DND-41 (cell line): ENCODE measurements at regions not wholly inside any gene's neighbourhood (a gene's known extent, or its start where the extent isn't known, plus 50 kb on each side); places are given as distances from the start of the nearest gene placed in this dataset.

Experiments
- ATAC-seq: fragments of 200-7000 bp; cut with Tn5 transposase; 3 replicates; pipeline ENCODE4 v1.9.1; 2021; ENCODE audit warnings: low read depth; ENCODE audit not compliant: insufficient read depth
- DNase-seq: peaks from one replicate; pipeline ENCODE4 v3.0.0-alpha.2; 2020
- H2AFZ ChIP-seq: 2 replicates; pipeline ENCODE4 v1.6.0; 2012; ENCODE audit warnings: low read depth, low read length
- H3K27ac ChIP-seq: 2 replicates; pipeline ENCODE4 v1.5.1; 2012; ENCODE audit warnings: low read length, inconsistent platforms
- H3K27me3 ChIP-seq: fragments of 200-600 bp; sonication (generic); 2 replicates; pipeline ENCODE4 v1.6.0; 2012; ENCODE audit warnings: low read length, mild to moderate bottlenecking, inconsistent platforms; ENCODE audit not compliant: insufficient read depth, poor library complexity
- H3K36me3 ChIP-seq: 2 replicates; pipeline ENCODE4 v1.5.1; 2012; ENCODE audit warnings: low read length, inconsistent platforms; ENCODE audit not compliant: insufficient read depth
- H3K4me1 ChIP-seq: 2 replicates; pipeline ENCODE4 v1.5.1; 2012; ENCODE audit warnings: mild to moderate bottlenecking, low read length; ENCODE audit not compliant: insufficient read depth
- H3K4me2 ChIP-seq: 2 replicates; pipeline ENCODE4 v1.6.0; 2012; ENCODE audit warnings: mild to moderate bottlenecking, moderate library complexity, low read length, inconsistent platforms; ENCODE audit not compliant: insufficient read depth
- H3K4me3 ChIP-seq, 2 experiments: fragments of 200-600 bp in 1 of 2; shearing (Covaris generic) in 1 of 2; 2 replicates each; pipeline ENCODE4 v1.5.1; 2012 to 2016; ENCODE audit warnings: inconsistent platforms in 2 of 2, low read length in 2 of 2, mild to moderate bottlenecking in 2 of 2, low read depth in 1 of 2, moderate library complexity in 1 of 2
- H3K79me2 ChIP-seq: 2 replicates; pipeline ENCODE4 v1.6.0; 2012; ENCODE audit warnings: low read length, inconsistent platforms; ENCODE audit not compliant: insufficient read depth
- H3K9ac ChIP-seq: 2 replicates; pipeline ENCODE4 v1.6.0; 2012; ENCODE audit warnings: low read depth, mild to moderate bottlenecking, inconsistent platforms, low read length, moderate library complexity
- H3K9me3 ChIP-seq: 2 replicates; pipeline ENCODE4 v1.5.1; 2012; ENCODE audit warnings: low read length, moderate library complexity, mild to moderate bottlenecking, inconsistent platforms; ENCODE audit not compliant: insufficient read depth, severe bottlenecking
- H4K20me1 ChIP-seq: 2 replicates; pipeline ENCODE4 v1.6.0; 2012; ENCODE audit warnings: low read length; ENCODE audit not compliant: insufficient read depth
- CTCF ChIP-seq: IDR thresholded peaks from 2 replicates; pipeline ENCODE4 v1.5.1; 2012; ENCODE audit warnings: borderline replicate concordance, low read length, moderate library complexity, mild to moderate bottlenecking; ENCODE audit not compliant: poor library complexity, severe bottlenecking; ENCODE audit errors: extremely low read depth
- EZH2 ChIP-seq: IDR thresholded peaks from 3 replicates; pipeline ENCODE4 v1.6.1; 2012; ENCODE audit warnings: borderline replicate concordance, low read depth, mild to moderate bottlenecking, moderate library complexity, low read length, inconsistent platforms; ENCODE audit not compliant: severe bottlenecking

- no peak overlapping the region for H3K9ac ChIP-seq
- H3K4me3 ChIP-seq: no peak overlapping the region
- DNase-seq: no peak
- H3K27me3 ChIP-seq: no peaks in the 10 kb centered on the region
- no peaks in the 10 kb centered on the region for H4K20me1 ChIP-seq
- no peak overlapping the region for H2AFZ ChIP-seq
- H3K79me2 ChIP-seq: no peaks in the 10 kb centered on the region
- H3K4me2 ChIP-seq: no peak overlapping the region
- no peak overlapping the region for H3K27ac ChIP-seq
- H3K9me3 ChIP-seq: no peaks in the 10 kb centered on the region
- no peak for ATAC-seq
- no peaks in the 10 kb centered on the region for H3K36me3 ChIP-seq
- TF ChIP-seq EZH2 (no peak), CTCF (no peak)
- H3K4me1 ChIP-seq: no peaks in the 10 kb centered on the region
Measured at GRCh38 chr22:47610281-47610680, 847.8 kb downstream of the TBC1D22A start.

- no peaks in the 10 kb centered on the region for H3K4me1 ChIP-seq
- no peak overlapping the region for H2AFZ ChIP-seq
- no peaks in the 10 kb centered on the region for H4K20me1 ChIP-seq
- H3K27me3 ChIP-seq: no peaks in the 10 kb centered on the region
- no peaks in the 10 kb centered on the region for H3K36me3 ChIP-seq
- H3K9me3 ChIP-seq: no peaks in the 10 kb centered on the region
- no peak for ATAC-seq
- no peak overlapping the region for H3K4me2 ChIP-seq
- H3K4me3 ChIP-seq: no peak overlapping the region
- H3K27ac ChIP-seq: no peak overlapping the region
- no peak for DNase-seq
- no peaks in the 10 kb centered on the region for H3K79me2 ChIP-seq
- H3K9ac ChIP-seq: no peak overlapping the region
- TF ChIP-seq CTCF: no peak
Measured at GRCh38 chr22:47609653-47610052, 847.2 kb downstream of the TBC1D22A start.

GRCh38 chr22:47608421-47608820 lies 846.0 kb downstream of the TBC1D22A start:
- DNase-seq (no peak), ATAC-seq (no peak)
- no peaks in the 10 kb centered on the region for H3K27me3 ChIP-seq
- no peak overlapping the region for H3K27ac ChIP-seq
- H4K20me1 ChIP-seq: no peaks in the 10 kb centered on the region
- H3K9me3 ChIP-seq: no peaks in the 10 kb centered on the region
- no peak overlapping the region for H3K4me3 ChIP-seq
- no peak overlapping the region for H2AFZ ChIP-seq
- TF ChIP-seq EZH2 (no peak), CTCF (no peak)
- no peak overlapping the region for H3K4me2 ChIP-seq
- no peaks in the 10 kb centered on the region for H3K36me3 ChIP-seq
- no peak overlapping the region for H3K9ac ChIP-seq
- H3K4me1 ChIP-seq: no peaks in the 10 kb centered on the region
- no peaks in the 10 kb centered on the region for H3K79me2 ChIP-seq

- TF ChIP-seq EZH2: no peak
- no peak for TF ChIP-seq CTCF
Measured at GRCh38 chr22:47607486-47607885, 845.0 kb downstream of the TBC1D22A start.

More at GRCh38 chr22:47607486-47607885, 845.0 kb downstream of the TBC1D22A start:
- Histone ChIP-seq H3K36me3 (no peaks in the 10 kb centered on the region), H3K4me1 (no peaks in the 10 kb centered on the region), H3K4me3 (no peak overlapping the region), H3K4me2 (no peak overlapping the region), H4K20me1 (no peaks in the 10 kb centered on the region), H3K9ac (no peak overlapping the region), H3K9me3 (peaks cover 5% of the 10 kb centered on the region), H3K27me3 (no peaks in the 10 kb centered on the region), H3K79me2 (no peaks in the 10 kb centered on the region), H2AFZ (no peak overlapping the region), H3K27ac (no peak overlapping the region)
- ATAC-seq (no peak), DNase-seq (no peak)
